HG03280 (cell line): ENCODE measurements at regions not wholly inside any gene's neighbourhood (a gene's known extent, or its start where the extent isn't known, plus 50 kb on each side); places are given as distances from the start of the nearest gene placed in this dataset.

Source experiments
- ATAC-seq: cut with Tn5 transposase; IDR thresholded peaks from one replicate; pipeline ENCODE4 v1.9.1; 2021; ENCODE audit warnings: mild to moderate bottlenecking, moderate library complexity; ENCODE audit not compliant: unreplicated experiment

- no peak for ATAC-seq
These were observed 87.7 kb downstream of the TMEM30B start for GRCh38 chr14:61193476-61193875.

GRCh38 chr14:61192989-61193388 is 88.1 kb downstream of the TMEM30B start:
- no peak for ATAC-seq

- ATAC-seq, result no peak
These were observed 89.4 kb downstream of the TMEM30B start for GRCh38 chr14:61191733-61192132.

- no peak for ATAC-seq
These were observed 90.8 kb downstream of the TMEM30B start for GRCh38 chr14:61190341-61190740.

- ATAC-seq, result peak; percentile 67
These were observed 91.9 kb downstream of the TMEM30B start for GRCh38 chr14:61188978-61189808.

GRCh38 chr14:61188196-61188595 is 92.9 kb downstream of the TMEM30B start:
- no peak for ATAC-seq

GRCh38 chr14:61187196-61187905 is 93.8 kb downstream of the TMEM30B start:
- ATAC-seq, result no peak

GRCh38 chr14:61186341-61187195 is 94.6 kb downstream of the TMEM30B start:
- ATAC-seq, result no peak

- ATAC-seq, result no peak
These were observed 95.6 kb downstream of the TMEM30B start for GRCh38 chr14:61185534-61185933.

GRCh38 chr14:61184112-61184511 is 97.0 kb downstream of the TMEM30B start:
- no peak for ATAC-seq

- ATAC-seq, result no peak
These were observed 97.8 kb downstream of the TMEM30B start for GRCh38 chr14:61183196-61183885.

- ATAC-seq, result no peak
These were observed 101.2 kb downstream of the TMEM30B start for GRCh38 chr14:61179796-61180398.

GRCh38 chr14:61179061-61179690 is 102.0 kb downstream of the TMEM30B start:
- no peak for ATAC-seq

GRCh38 chr14:61178226-61179060 is 102.7 kb downstream of the TMEM30B start:
- ATAC-seq, result no peak

- ATAC-seq, result no peak
These were observed 103.6 kb downstream of the TMEM30B start for GRCh38 chr14:61177279-61178225.

- no peak for ATAC-seq
These were observed 104.5 kb downstream of the TMEM30B start for GRCh38 chr14:61176686-61177085.

- no peak for ATAC-seq
These were observed 106.2 kb downstream of the TMEM30B start for GRCh38 chr14:61174987-61175386.

- ATAC-seq, result no peak
These were observed 106.7 kb downstream of the TMEM30B start for GRCh38 chr14:61174441-61174891.
